ENCODE measurements at regions not wholly inside any gene's neighbourhood (a gene's known extent, or its start where the extent isn't known, plus 50 kb on each side); places are given as distances from the start of the nearest gene placed in this dataset.

DNA sequence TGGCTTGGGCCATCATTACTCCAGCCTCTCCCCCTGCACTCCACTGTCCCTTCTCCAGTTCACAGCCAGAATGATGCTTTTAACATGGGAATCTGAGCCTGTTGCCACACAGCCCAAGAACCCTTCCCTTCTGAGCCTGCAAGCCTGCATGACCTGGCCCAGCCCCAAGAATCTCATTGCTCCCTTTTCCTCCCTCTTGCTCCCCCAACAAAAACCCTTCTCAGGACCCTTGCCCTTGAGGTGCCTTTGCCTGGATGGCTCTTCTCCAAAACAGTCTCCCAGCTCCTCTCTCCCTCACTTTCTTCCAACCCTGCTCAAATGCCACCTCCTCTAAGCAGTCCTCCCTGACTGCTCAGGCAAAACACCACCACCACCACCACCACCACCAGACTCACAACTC lies 157.2 kb downstream of the ANKRD60 start:
- no peak overlapping the region for H3K4me3 ChIP-seq
- no peaks in the 10 kb centered on the region for H3K9me3 ChIP-seq (replicated peaks; ENCODE audit: control insufficient read depth, insufficient read depth, low read length)
- H3K4me1 ChIP-seq (ENCODE audit: control insufficient read depth, insufficient read depth, low read length), result no peaks in the 10 kb centered on the region
- no peaks in the 10 kb centered on the region for H3K79me2 ChIP-seq (ENCODE audit: control insufficient read depth, insufficient read depth, low read length)
- ChIA-PET RAD21 (ENCODE audit: unreplicated experiment) (no interaction called here), SMC1A (ENCODE audit: uncharacterized antibody, unreplicated experiment) (no interaction called here), CTCF (interaction anchor here (0.6 kb wide), 1 partner anchor 441 kb away, joined by 3 read pairs; no protein-coding TSS in a partner anchor), POLR2A (no interaction called here)
- no peak overlapping the region for H3K27ac ChIP-seq (ENCODE audit: control insufficient read depth, insufficient read depth)
- no TSS peak for BruUV-seq (replicated peaks)
- TF ChIP-seq DPF2 (IDR thresholded peaks at IDR 0.05), result no peak
- no peak for TF ChIP-seq MAX (IDR thresholded peaks at IDR 0.05; ENCODE audit: low read depth, low read length)
- no peaks in the 10 kb centered on the region for H4K20me1 ChIP-seq (ENCODE audit: control insufficient read depth, insufficient read depth)
- peaks cover 0 to 6% of the 10 kb centered on the region in 2 experiments; a peak in 3 of 4 replicates for H3K27me3 ChIP-seq (replicated peaks in 1 of 2; ENCODE audit: control insufficient read depth in 2 of 2, insufficient read depth in 2 of 2, low read length in 1 of 2)
- intact Hi-C loops (cut with micrococcal nuclease; ENCODE audit: unreplicated experiment) (no loop called here), in situ Hi-C loops (cut with MboI) (no loop called here)
- H2AFZ ChIP-seq (ENCODE audit: control insufficient read depth, low read depth, low read length), result no peak overlapping the region
- H3K36me3 ChIP-seq (ENCODE audit: control insufficient read depth in 2 of 2, insufficient read depth in 2 of 2, low read length in 1 of 2), result no peaks in the 10 kb centered on the region
- DNase-seq (ENCODE audit: low read depth, low spot score), result no peak
- no peak for FAIRE-seq
- no peak overlapping the region for H3K9ac ChIP-seq (ENCODE audit: control insufficient read depth, insufficient read depth, low read length)
- H3K4me2 ChIP-seq (ENCODE audit: control insufficient read depth, insufficient read depth), result no peak overlapping the region
- no peak for ATAC-seq

- FAIRE-seq, result no peak
- no peaks in the 10 kb centered on the region for H3K4me1 ChIP-seq (ENCODE audit: control insufficient read depth, insufficient read depth, low read length)
- TF ChIP-seq BACH1 (IDR thresholded peaks at IDR 0.05; ENCODE audit: borderline replicate concordance), result no peak
- peak; percentile 54; the same call in 1 of the 2 replicates for TF ChIP-seq ZNF24 (IDR thresholded peaks at IDR 0.05)
- no peaks in the 10 kb centered on the region for H3K9me3 ChIP-seq (replicated peaks; ENCODE audit: control insufficient read depth, insufficient read depth, low read length)
- POLR2A ChIA-PET, result no interaction called here
- no peak for DNase-seq (ENCODE audit: low read depth, low spot score)
- H3K79me2 ChIP-seq (ENCODE audit: control insufficient read depth, insufficient read depth, low read length), result no peaks in the 10 kb centered on the region
- intact Hi-C loops (cut with micrococcal nuclease; ENCODE audit: unreplicated experiment), result no loop called here
- BruUV-seq (replicated peaks), result no TSS peak
- RAD21 ChIA-PET (ENCODE audit: unreplicated experiment), result no interaction called here
- CTCF ChIA-PET, result no interaction called here
- no peak for ATAC-seq
- SMC1A ChIA-PET (ENCODE audit: uncharacterized antibody, unreplicated experiment), result no interaction called here
- 24% methylated on average over 11 of the region's 11 CpGs for WGBS (ENCODE audit: insufficient coverage, insufficient replicate concordance, low lambda C conversion rate, missing lambda C conversion rate)
- no peak overlapping the region for H3K4me2 ChIP-seq (ENCODE audit: control insufficient read depth, insufficient read depth)
- H4K20me1 ChIP-seq (ENCODE audit: control insufficient read depth, insufficient read depth), result no peaks in the 10 kb centered on the region
- no peak overlapping the region for H3K4me3 ChIP-seq
- peaks cover 0 to 6% of the 10 kb centered on the region in 2 experiments; a peak in 3 of 4 replicates for H3K27me3 ChIP-seq (replicated peaks in 1 of 2; ENCODE audit: control insufficient read depth in 2 of 2, insufficient read depth in 2 of 2, low read length in 1 of 2)
- no peaks in the 10 kb centered on the region for H3K36me3 ChIP-seq (ENCODE audit: control insufficient read depth in 2 of 2, insufficient read depth in 2 of 2, low read length in 1 of 2)
- no peak overlapping the region for H3K27ac ChIP-seq (ENCODE audit: control insufficient read depth, insufficient read depth)
- H3K9ac ChIP-seq (ENCODE audit: control insufficient read depth, insufficient read depth, low read length), result no peak overlapping the region
- H2AFZ ChIP-seq (ENCODE audit: control insufficient read depth, low read depth, low read length), result no peak overlapping the region
- in situ Hi-C loops (cut with MboI), result no loop called here
Observed at GRCh38 chr20:58070664-58071196, 157.7 kb downstream of the ANKRD60 start.

Data from GM12878 (cell line).